CD14-positive monocyte (primary cell): ENCODE measurements at regions not wholly inside any gene's neighbourhood (a gene's known extent, or its start where the extent isn't known, plus 50 kb on each side); places are given as distances from the start of the nearest gene placed in this dataset.

ENCODE experiments used
- DNase-seq, 3 donors: peaks; one replicate each; pipeline ENCODE4 v3.0.0-alpha.2; 2011 to 2022
- H2AFZ ChIP-seq: 2 replicates; pipeline ENCODE4 v1.6.0; 2012; ENCODE audit warnings: mild to moderate bottlenecking, low read depth, low read length, inconsistent platforms; ENCODE audit not compliant: insufficient read depth, poor library complexity, severe bottlenecking
- H3K27ac ChIP-seq, 2 donors: 1 replicate in 1 of 2; 2 replicates in 1 of 2; pipeline ENCODE4 v1.5.1; 2012 to 2013; ENCODE audit warnings: low read length in 2 of 2, control low read depth in 1 of 2, inconsistent platforms in 1 of 2, low read depth in 1 of 2, mild to moderate bottlenecking in 1 of 2
- H3K27me3 ChIP-seq, 2 donors: one replicate each; pipeline versions ENCODE4 v1.6.0 to v1.6.1; 2011 to 2013; ENCODE audit warnings: low read length in 2 of 2; ENCODE audit not compliant: control insufficient read depth in 2 of 2, insufficient read depth in 2 of 2
- H3K36me3 ChIP-seq, 2 donors: replicated peaks in 1 of 2; 1 replicate in 1 of 2; 2 replicates in 1 of 2; pipeline versions ENCODE4 v1.5.1 to v1.6.1; 2012 to 2013; ENCODE audit warnings: low read length in 2 of 2, control low read depth in 1 of 2, inconsistent platforms in 1 of 2, mild to moderate bottlenecking in 1 of 2; ENCODE audit not compliant: insufficient read depth in 2 of 2, control insufficient read depth in 1 of 2
- H3K4me1 ChIP-seq, 2 donors: 1 replicate in 1 of 2; 2 replicates in 1 of 2; pipeline versions ENCODE4 v1.5.1 to v1.6.1; 2012 to 2013; ENCODE audit warnings: low read length in 2 of 2, control low read depth in 1 of 2, inconsistent platforms in 1 of 2, mild to moderate bottlenecking in 1 of 2, moderate library complexity in 1 of 2; ENCODE audit not compliant: insufficient read depth in 2 of 2, control insufficient read depth in 1 of 2
- H3K4me2 ChIP-seq: replicated peaks from 2 replicates; pipeline ENCODE3; 2012; ENCODE audit warnings: low read length, moderate library complexity, mild to moderate bottlenecking; ENCODE audit not compliant: poor library complexity, severe bottlenecking; ENCODE audit errors: extremely low read depth
- H3K4me3 ChIP-seq, 3 experiments: fragments of 200-600 bp in 1 of 3; sonication (generic) in 1 of 3; replicated peaks in 1 of 3; 1 replicate in 2 of 3; 2 replicates in 1 of 3; pipeline ENCODE4 v1.5.1; 2011 to 2013; ENCODE audit warnings: low read length in 3 of 3, mild to moderate bottlenecking in 3 of 3, control low read depth in 2 of 3, low read depth in 2 of 3, inconsistent platforms in 1 of 3, moderate library complexity in 1 of 3
- H3K79me2 ChIP-seq: 2 replicates; pipeline ENCODE4 v1.6.0; 2012; ENCODE audit warnings: mild to moderate bottlenecking, control low read depth, inconsistent platforms, low read length, moderate library complexity; ENCODE audit not compliant: insufficient read depth
- H3K9ac ChIP-seq: 2 replicates; pipeline ENCODE4 v1.6.0; 2017; ENCODE audit warnings: low read length, mild to moderate bottlenecking; ENCODE audit not compliant: insufficient read depth, poor library complexity, severe bottlenecking
- H3K9me3 ChIP-seq, 2 donors: replicated peaks in 1 of 2; 1 replicate in 1 of 2; 2 replicates in 1 of 2; pipeline versions ENCODE4 v1.5.1 to v1.6.1; 2012 to 2013; ENCODE audit warnings: low read length in 2 of 2, control low read depth in 1 of 2; ENCODE audit not compliant: control insufficient read depth in 1 of 2, insufficient read depth in 1 of 2
- H4K20me1 ChIP-seq: 2 replicates; pipeline ENCODE4 v1.6.0; 2012; ENCODE audit warnings: mild to moderate bottlenecking, low read length, control low read depth, moderate library complexity; ENCODE audit not compliant: insufficient read depth
- H3K27ac Mint-ChIP-seq, 7 donors: one replicate each; pipeline ENCODE4 v1.8.0; 2020; ENCODE audit warnings: mild to moderate bottlenecking in 7 of 7, mixed read lengths in 7 of 7, moderate library complexity in 6 of 7, inconsistent platforms in 2 of 7
- H3K27me3 Mint-ChIP-seq, 3 donors: one replicate each; pipeline ENCODE4 v1.8.0; 2021 to 2022; ENCODE audit warnings: low read depth in 3 of 3, mild to moderate bottlenecking in 3 of 3, mixed read lengths in 3 of 3, moderate library complexity in 3 of 3, inconsistent platforms in 1 of 3
- H3K36me3 Mint-ChIP-seq, 2 donors: one replicate each; pipeline ENCODE4 v1.8.0; 2020; ENCODE audit warnings: mixed read lengths in 2 of 2, inconsistent platforms in 1 of 2, mild to moderate bottlenecking in 1 of 2
- H3K4me1 Mint-ChIP-seq: one replicate; pipeline ENCODE4 v1.8.0; 2020; ENCODE audit warnings: mild to moderate bottlenecking, mixed read lengths
- H3K4me3 Mint-ChIP-seq, 2 donors: one replicate each; pipeline ENCODE4 v1.8.0; 2020; ENCODE audit warnings: mild to moderate bottlenecking in 2 of 2, mixed read lengths in 2 of 2, moderate library complexity in 1 of 2
- H3K9me3 Mint-ChIP-seq, 7 donors: one replicate each; pipeline ENCODE4 v1.8.0; 2020 to 2022; ENCODE audit warnings: mixed read lengths in 7 of 7, mild to moderate bottlenecking in 6 of 7, moderate library complexity in 6 of 7, inconsistent platforms in 2 of 7
- CTCF ChIP-seq: fragments of 200-600 bp; IDR thresholded peaks from one replicate; pipeline ENCODE4 v1.8.0; 2022; ENCODE audit warnings: antibody characterized with exemption, mild to moderate bottlenecking
- WGBS: methylation state at CpG from one replicate; pipeline ENCODE4 v1.1.5; 2013; ENCODE audit warnings: missing lambda C conversion rate; ENCODE audit not compliant: insufficient coverage; 5-methylcytosine and 5-hydroxymethylcytosine counted together
- intact Hi-C, 2 donors: fragments of 100-400 bp; cut with micrococcal nuclease; formaldehyde crosslinking; loops; one replicate each; pipeline versions ENCODE4 v1.15.0 to v1.15.1; 2023

- peak in 1 of 3 donors; percentile 20 for DNase-seq
- H3K4me1 ChIP-seq, result peaks cover 0 to 4% of the 10 kb centered on the region in 2 donors
- H3K36me3 Mint-ChIP-seq, result no peaks in the 10 kb centered on the region
- no peak overlapping the region for H3K4me2 ChIP-seq
- H3K9me3 Mint-ChIP-seq, result peaks cover 0 to 6% (median 0%) of the 10 kb centered on the region in 7 donors
- H3K27me3 ChIP-seq, result peaks cover 0 to 4% of the 10 kb centered on the region in 2 donors
- no peaks in the 10 kb centered on the region for H3K36me3 ChIP-seq
- intact Hi-C loops, result no loop called here
- H3K27me3 Mint-ChIP-seq, result peaks cover 2 to 10% (median 9%) of the 10 kb centered on the region in 3 donors
- no peak overlapping the region for H3K4me3 Mint-ChIP-seq
- TF ChIP-seq CTCF, result no peak
- H3K4me3 ChIP-seq, result no peak overlapping the region
- no peak overlapping the region for H3K27ac ChIP-seq
- H3K4me1 Mint-ChIP-seq, result peaks cover 18% of the 10 kb centered on the region
- H3K27ac Mint-ChIP-seq, result no peak overlapping the region
- no peak overlapping the region for H3K9ac ChIP-seq
- no CpG with 5 or more reads among the region's 1 CpG for WGBS
- H2AFZ ChIP-seq, result no peak overlapping the region
- H4K20me1 ChIP-seq, result no peaks in the 10 kb centered on the region
- no peaks in the 10 kb centered on the region for H3K9me3 ChIP-seq
- H3K79me2 ChIP-seq, result no peaks in the 10 kb centered on the region
Measured at GRCh38 chr10:60573336-60573735, 183.7 kb upstream of the ANK3 start.

- intact Hi-C loops, result no loop called here
- TF ChIP-seq CTCF, result no peak
- no peak for DNase-seq
- Mint-ChIP-seq H3K36me3 (no peaks in the 10 kb centered on the region), H3K9me3 (peaks cover 0 to 6% (median 0%) of the 10 kb centered on the region in 7 donors), H3K27me3 (peaks cover 2 to 10% (median 9%) of the 10 kb centered on the region in 3 donors), H3K4me3 (peak overlapping the region; percentile 75 to 91), H3K27ac (peak overlapping the region in 2 of 7 donors; percentile 37 to 68), H3K4me1 (peaks cover 18% of the 10 kb centered on the region)
- H3K9me3 ChIP-seq, result no peaks in the 10 kb centered on the region
- peak overlapping the region; percentile 11 for H3K9ac ChIP-seq
- 2% methylated on average over 5 of the region's 12 CpGs for WGBS
- peak overlapping the region in 2 of 3 experiments; percentile 36 to 67 for H3K4me3 ChIP-seq
- peaks cover 0 to 4% of the 10 kb centered on the region in 2 donors for H3K27me3 ChIP-seq
- H3K27ac ChIP-seq, result no peak overlapping the region
- peaks cover 0 to 4% of the 10 kb centered on the region in 2 donors for H3K4me1 ChIP-seq
- H3K79me2 ChIP-seq, result no peaks in the 10 kb centered on the region
- H2AFZ ChIP-seq, result peak overlapping the region; percentile 78
- no peaks in the 10 kb centered on the region for H4K20me1 ChIP-seq
- H3K36me3 ChIP-seq, result no peaks in the 10 kb centered on the region
- peak overlapping the region; percentile 73 for H3K4me2 ChIP-seq
Measured at GRCh38 chr10:60572511-60573194, 183.0 kb upstream of the ANK3 start.
